T-helper 1 cell (primary cell): ENCODE measurements at regions not wholly inside any gene's neighbourhood (a gene's known extent, or its start where the extent isn't known, plus 50 kb on each side); places are given as distances from the start of the nearest gene placed in this dataset.
A peak's percentile ranks its signal among the peaks of the same experiment; 100 is the strongest.
"Not testable (repeated sequence)": the region's sequence is repeated elsewhere in the genome, so short reads cannot be mapped to it uniquely, and the experiment has no call there.

Experiments used
- DNase-seq, 5 donors: peaks; one replicate each; pipeline ENCODE4 v3.0.0-alpha.2; 2012 to 2020

- not testable (repeated sequence) for DNase-seq
Measured at GRCh38 chr1:144516172-144516571, 54.7 kb upstream of the NBPF15 start.

DNA sequence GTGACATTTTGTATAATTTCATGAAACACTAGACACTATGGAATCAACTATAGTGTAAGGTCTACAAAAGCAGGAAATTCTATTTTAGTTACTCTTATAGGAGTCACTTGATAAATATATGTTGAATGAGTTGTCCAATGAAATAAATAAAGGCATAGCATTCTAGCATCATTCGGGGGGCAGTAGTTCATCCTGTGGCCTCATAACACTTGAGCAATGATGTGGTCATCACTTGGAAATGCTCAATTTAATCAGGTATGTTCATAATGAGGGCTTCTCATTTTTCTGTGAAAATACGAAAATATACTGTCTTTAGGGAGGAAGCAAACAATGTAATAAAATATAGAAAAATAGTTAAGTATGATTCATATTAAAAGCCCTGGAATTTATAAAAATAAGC, 55.4 kb upstream of the NBPF15 start:
- DNase-seq, result not testable (repeated sequence)

DNA sequence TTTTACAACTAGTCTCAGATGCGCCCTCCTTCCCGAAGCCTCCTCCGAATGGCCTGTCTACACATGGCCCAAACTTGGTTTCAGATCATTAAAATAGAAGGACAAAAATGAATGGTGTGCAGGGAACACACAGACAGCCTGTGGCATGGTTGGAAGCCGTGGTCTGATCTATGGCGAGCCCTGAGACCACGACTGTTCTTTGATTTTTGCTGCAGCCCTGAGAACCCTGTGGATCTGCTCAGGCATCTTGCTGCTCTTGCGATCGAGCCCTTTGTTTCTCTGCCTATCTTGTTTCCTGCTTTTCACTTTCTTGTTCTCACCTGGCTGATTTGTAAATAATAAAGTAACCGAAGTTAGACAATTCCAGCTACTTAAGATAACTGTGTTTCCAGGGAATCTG, 57.0 kb upstream of the NBPF15 start:
- not testable (repeated sequence) for DNase-seq

- DNase-seq, result not testable (repeated sequence)
Measured at GRCh38 chr1:144519528-144520189, 58.2 kb upstream of the NBPF15 start.

GRCh38 chr1:144523661-144524407, 62.4 kb upstream of the NBPF15 start:
- DNase-seq, result peak; percentile 46 to 79 (median 62)

- not testable (repeated sequence) for DNase-seq
Measured at GRCh38 chr1:144532156-144532607, 60.5 kb upstream of the PPIAL4F start.

DNA sequence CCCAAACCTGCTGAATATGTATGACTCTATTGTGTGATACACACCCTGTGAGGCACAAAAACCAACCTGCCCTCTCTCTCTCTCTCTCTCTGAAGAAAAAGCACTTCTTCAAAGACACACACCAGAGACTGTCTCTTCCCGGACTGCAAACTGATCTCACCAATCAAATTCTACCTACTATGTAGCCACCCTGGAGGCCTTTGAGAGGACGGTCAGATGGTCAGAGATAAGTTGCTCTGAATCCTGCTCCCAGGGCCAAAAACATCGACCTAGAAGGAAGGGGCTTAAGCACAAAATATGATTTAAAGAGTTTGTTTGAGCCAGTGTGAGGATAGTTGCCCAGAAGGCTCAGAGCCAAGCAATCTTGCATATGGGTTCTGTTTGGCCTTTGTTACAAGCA, 59.2 kb upstream of the PPIAL4F start:
- not testable (repeated sequence) for DNase-seq

GRCh38 chr1:144534286-144534685, 58.4 kb upstream of the PPIAL4F start:
- peak in 1 of 5 donors; percentile 48 for DNase-seq

- not testable (repeated sequence) for DNase-seq
Measured at GRCh38 chr1:144536677-144537076, 56.0 kb upstream of the PPIAL4F start.

GRCh38 chr1:144537234-144537633, 55.5 kb upstream of the PPIAL4F start:
- not testable (repeated sequence) for DNase-seq

- DNase-seq, result not testable (repeated sequence)
Measured at GRCh38 chr1:144538736-144539135, 54.0 kb upstream of the PPIAL4F start.

GRCh38 chr1:144539191-144539960, 53.3 kb upstream of the PPIAL4F start:
- not testable (repeated sequence) for DNase-seq
